ENCODE measurements at regions not wholly inside any gene's neighbourhood (a gene's known extent, or its start where the extent isn't known, plus 50 kb on each side); places are given as distances from the start of the nearest gene placed in this dataset.
"Not testable (repeated sequence)": the region's sequence is repeated elsewhere in the genome, so short reads cannot be mapped to it uniquely, and the experiment has no call there.

DNA sequence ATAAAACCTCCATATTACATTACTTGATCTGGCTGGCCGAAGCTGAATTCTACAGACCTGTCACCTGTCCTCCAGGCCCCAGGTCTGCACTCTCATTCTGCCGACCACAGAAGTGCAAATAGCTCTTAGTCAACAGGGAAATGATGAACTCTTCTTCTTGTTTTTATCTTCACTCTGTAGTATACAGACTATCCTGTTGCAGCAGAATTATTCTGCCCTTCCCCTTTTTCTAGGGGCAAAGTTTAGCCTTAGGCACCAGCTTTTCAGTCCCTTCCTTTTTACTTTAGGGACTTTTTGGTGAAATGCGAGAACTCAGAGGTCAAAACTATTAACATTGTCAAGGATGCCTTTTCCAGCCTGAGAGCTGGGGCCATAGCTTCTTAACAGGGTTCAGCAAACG, 229.6 kb upstream of the EGLN3 start:
- no peak overlapping the region for H3K4me3 ChIP-seq (ENCODE audit: low read depth, low read length)

- no peak overlapping the region for H3K4me3 ChIP-seq (ENCODE audit: low read depth, low read length)
These were observed 228.9 kb upstream of the EGLN3 start for GRCh38 chr14:34179727-34180126.

- no peak overlapping the region for H3K4me3 ChIP-seq (ENCODE audit: low read depth, low read length)
These were observed 226.6 kb upstream of the EGLN3 start for GRCh38 chr14:34177466-34177865.

- H3K4me3 ChIP-seq (ENCODE audit: low read depth, low read length): no peak overlapping the region
These were observed 224.7 kb upstream of the EGLN3 start for GRCh38 chr14:34175574-34175973.

DNA sequence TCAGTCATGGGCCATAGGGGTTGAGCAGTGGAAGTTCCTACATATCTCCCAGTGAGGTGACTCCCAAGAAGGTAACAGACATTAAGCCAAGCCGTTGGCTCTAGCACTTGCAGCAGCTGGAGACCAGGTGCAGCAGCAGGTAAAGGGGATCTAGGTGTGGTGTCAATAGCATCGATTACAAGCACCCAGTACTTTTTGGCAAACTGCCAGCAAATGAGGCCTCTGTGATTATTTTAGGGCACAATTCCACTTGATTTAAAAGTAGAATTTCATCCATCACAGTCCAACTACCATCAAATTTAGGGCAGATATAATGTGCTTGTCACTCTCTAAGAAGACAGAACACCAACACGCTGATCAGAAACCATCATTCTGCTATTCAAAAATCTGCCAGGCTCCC, 224.1 kb upstream of the EGLN3 start:
- no peak overlapping the region for H3K4me3 ChIP-seq (ENCODE audit: low read depth, low read length)

GRCh38 chr14:34173916-34174315, 223.0 kb upstream of the EGLN3 start:
- H3K4me3 ChIP-seq (ENCODE audit: low read depth, low read length): no peak overlapping the region

DNA sequence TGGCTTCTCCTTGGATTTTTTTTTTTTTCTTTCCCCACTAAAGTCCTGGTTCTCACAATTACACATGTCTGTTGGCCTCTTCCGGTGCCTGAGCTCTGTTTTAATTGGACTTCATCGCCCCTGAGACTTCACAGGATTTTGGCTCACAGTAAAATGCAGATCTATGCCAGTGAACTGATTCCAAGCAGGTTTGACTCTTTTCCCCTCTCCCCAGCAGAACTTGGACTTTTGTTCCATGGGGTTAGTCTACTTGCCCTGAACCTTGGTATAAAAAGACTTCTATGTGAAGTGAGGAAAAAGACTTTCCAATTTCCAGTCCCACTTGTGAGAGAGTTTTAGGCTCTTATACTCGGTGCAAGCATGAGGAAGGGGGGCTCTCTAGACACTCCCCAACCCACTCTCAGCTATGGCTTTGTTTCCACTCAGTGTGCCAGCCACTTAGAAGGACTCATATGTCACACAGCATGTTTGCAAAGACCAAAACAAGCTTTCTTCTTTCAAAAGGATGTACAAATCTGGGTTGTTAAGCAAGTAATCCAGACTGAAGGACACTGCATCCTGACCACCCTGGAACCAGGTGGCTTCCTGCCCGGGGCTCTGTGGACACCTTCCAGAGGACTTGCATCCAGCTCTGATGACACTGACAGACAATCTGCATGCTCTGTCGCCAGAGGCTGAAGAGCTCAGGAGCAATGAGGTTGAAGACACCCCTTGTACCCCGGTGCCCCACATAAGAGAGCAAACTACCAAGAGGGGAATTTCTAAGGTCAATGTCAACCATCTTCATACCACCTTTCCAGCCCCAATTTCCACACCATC, 221.9 kb upstream of the EGLN3 start:
- H3K4me3 ChIP-seq (ENCODE audit: low read depth, low read length): no peak overlapping the region

GRCh38 chr14:34172173-34172451, 221.2 kb upstream of the EGLN3 start:
- no peak overlapping the region for H3K4me3 ChIP-seq (ENCODE audit: low read depth, low read length)

DNA sequence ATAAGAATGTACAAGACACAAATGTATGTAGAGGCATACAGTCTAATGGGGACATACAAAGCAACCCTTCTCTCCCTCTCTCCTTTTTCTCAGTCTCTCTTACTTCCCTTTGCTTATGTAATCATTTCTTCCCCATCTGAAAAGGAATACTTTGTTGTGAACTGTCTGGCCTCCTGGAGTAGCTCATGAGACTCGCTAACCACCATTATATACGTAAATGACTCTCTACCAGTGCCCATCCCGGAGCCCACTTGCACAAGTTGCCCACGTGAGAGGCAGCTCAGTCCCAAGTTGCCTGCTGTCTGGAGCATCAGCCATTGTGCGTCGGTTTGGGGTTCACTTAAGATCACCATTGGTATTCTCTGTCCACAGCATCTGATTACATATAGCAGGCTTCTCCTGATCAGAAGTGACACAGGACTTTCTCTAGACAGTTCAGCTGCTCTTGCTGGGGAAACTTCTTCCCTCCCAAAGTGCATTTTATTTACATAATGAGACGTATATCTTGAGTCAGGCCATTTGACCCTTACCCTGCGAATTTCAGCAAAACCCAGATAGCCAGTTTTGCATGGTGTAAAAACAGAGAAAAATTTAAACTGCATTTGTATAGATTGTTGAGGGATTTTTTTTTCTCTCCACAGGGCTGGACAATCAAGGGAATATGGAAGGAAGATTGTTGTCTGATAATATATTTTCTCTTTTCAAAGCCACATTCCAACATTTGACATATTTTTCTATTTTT, 220.7 kb upstream of the EGLN3 start:
- H3K4me3 ChIP-seq (ENCODE audit: low read depth, low read length): no peak overlapping the region

DNA sequence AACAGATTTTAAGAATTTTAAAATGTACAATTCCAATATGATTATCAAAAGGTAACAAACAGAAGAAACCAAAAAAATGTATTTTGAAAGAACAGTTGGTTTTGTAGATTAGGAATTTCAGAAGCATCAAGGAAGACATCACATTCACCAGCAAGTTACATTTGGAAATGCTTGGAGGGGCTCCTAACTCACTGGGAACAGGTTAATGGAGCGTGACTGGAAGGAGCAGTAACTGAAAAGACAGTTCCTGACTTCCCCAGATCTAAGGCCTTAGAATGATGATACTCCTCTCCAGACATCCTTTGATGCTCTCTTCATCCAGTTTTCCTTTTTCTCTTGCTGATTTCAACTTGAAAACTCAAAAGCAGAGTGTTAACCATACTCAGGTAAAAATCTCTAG, 220.0 kb upstream of the EGLN3 start:
- H3K4me3 ChIP-seq (ENCODE audit: low read depth, low read length): no peak overlapping the region

GRCh38 chr14:34169561-34169960, 218.7 kb upstream of the EGLN3 start:
- no peak overlapping the region for H3K4me3 ChIP-seq (ENCODE audit: low read depth, low read length)

DNA sequence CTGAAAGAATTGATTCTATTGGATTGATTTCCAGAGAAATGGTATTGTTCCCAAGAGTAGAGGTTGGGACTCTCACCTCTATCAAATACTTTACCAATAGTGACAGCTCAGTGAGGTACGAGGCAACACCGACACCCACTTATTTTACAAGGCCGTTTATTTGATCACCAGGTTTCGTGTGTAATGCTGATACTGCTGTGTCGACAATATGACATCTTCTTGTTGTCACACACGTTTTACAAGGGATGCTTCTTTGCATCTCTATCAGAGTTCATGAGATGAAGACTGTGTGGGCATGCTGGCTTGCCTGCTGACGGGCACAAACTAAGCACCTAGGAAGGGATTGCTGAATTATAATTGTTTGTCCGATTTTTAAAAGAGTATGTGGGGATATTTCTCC, 217.8 kb upstream of the EGLN3 start:
- no peak overlapping the region for H3K4me3 ChIP-seq (ENCODE audit: low read depth, low read length)

DNA sequence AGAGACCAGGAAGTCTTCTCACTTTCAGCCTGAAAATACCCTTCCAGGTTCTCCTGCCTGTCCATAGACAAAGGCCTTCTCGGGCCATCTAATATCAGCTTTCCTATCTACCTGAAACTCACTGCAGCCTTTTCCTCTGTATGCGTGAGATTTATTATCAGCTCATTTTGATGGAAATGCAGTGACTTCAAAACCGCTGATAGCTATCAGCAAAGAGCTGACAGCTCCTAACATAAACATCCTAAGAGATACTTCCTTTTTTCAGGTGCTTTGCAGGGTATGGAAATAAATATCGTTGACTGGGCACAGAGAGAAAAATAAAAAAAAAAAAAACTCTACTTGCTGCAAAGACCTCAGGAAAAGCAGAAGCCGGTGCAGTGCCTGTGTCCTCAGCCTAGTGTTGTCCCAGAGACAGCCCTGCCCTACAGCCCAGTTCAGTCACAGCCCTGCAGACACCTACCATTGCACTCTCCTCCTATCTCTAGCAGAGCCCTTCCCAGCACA, 215.0 kb upstream of the EGLN3 start:
- no peak overlapping the region for H3K4me3 ChIP-seq (ENCODE audit: low read depth, low read length)

DNA sequence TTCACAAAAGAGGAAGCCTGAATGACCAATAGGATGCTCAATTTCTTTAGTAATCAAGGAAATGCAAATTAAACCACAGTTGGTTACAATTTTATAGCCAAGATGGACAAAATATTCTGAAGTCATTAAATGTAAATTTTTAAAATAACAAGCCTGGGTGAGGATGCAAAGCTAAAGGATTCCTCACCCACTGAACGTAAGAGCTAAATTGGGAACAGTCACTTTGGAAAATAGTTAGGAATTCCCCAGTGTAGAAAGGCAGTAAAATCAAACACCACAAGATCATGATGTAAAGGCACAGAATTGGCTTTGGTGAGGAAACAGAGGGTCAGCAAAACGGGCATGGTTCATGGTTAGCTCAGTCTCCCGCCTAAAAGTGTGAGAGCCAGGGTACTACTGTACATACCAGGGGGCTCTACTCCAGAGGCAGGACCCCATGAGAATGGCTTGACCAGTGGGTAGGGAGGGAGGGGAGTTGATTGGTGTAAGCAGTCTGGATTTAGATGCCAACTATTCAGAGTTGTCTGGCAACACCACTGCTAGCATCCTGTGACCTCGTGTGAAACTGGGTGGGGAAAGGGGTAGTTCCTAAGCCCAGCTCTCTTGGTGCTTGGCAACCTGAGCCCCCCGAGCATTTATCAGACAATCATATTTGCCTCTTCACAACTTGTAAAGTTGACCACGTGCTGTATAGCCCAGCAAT, 213.4 kb upstream of the EGLN3 start:
- H3K4me3 ChIP-seq (ENCODE audit: low read depth, low read length): no peak overlapping the region

DNA sequence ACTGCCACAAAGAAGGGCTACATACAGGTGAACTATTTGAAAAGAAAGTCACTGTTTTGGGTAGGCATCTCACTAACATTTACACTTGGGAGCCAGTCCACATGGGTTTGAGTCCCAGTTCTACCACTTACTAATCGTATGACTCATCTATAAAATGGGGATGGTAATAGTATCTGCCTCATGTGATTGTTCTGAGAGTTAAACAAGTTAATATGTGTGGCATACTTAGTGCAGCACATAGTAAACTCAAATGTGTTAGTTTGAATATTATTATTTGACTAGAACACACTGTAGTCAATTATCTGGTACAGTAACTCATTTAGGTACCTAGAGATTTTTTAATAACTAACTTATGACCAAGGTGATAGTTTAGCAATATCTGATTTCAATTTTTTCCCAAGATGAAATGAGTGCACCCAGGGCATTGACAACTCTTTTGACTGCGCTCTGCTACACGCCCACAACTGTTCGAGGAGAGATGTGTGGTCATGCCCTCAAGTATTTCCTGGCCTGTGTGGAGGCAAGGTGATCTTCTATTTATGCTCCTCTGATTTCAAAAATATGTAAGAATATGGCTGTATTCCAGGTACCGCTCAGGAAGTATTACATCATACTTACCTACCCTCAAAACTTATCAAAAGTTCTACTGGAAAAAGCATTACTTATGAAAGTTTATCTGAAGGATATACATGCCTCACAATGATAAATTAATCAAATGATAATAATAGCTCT, 210.6 kb upstream of the EGLN3 start:
- H3K4me3 ChIP-seq (ENCODE audit: low read depth, low read length): no peak overlapping the region

DNA sequence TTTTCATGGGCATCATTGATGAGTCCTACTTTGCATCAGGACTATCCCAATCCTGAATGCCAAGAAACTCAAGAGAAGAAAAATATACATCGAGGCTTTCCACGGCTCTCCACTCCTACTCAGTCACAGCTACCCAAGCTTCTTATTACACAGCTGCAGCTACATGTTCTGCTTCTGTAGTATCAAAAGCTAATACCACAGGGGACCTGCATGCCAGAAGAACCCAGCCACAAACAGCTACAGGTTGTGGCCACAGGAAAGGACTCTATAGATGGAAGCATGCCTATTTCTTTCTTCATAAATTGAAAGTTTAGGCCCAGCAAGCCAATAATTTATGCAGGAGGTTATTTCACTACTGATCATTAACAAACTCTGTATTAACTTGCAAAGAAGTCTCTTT, 209.7 kb upstream of the EGLN3 start:
- H3K4me3 ChIP-seq (ENCODE audit: low read depth, low read length): no peak overlapping the region

GRCh38 chr14:34157651-34158050, 206.8 kb upstream of the EGLN3 start:
- no peak overlapping the region for H3K4me3 ChIP-seq (ENCODE audit: low read depth, low read length)

DNA sequence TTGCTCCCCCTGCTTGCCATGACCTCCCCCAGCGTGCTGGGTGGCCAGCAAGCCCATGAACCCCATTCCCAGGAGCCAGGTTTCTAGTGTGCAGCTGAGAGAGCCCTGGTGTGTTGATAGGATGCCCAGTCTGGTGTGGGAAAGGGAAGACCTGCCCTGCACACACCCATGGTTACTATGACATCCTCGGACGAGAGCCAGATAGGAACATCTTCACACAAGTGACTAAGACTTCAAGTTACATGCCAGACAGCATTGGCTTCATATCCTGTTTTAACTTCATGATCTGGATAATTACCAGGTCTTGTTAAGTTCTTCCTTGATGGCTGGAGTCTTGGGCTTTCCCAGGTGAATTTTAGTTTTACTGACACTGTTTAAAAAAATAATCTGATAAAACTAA, 196.6 kb upstream of the EGLN3 start:
- no peak overlapping the region for H3K4me3 ChIP-seq (ENCODE audit: low read depth, low read length)

GRCh38 chr14:34140127-34140526, 189.3 kb upstream of the EGLN3 start:
- not testable (repeated sequence) for H3K4me3 ChIP-seq (ENCODE audit: low read depth, low read length)

GRCh38 chr14:34139160-34140121, 188.6 kb upstream of the EGLN3 start:
- H3K4me3 ChIP-seq (ENCODE audit: low read depth, low read length): not testable (repeated sequence)
